HG02852 (cell line): ENCODE measurements at regions not wholly inside any gene's neighbourhood (a gene's known extent, or its start where the extent isn't known, plus 50 kb on each side); places are given as distances from the start of the nearest gene placed in this dataset.

Source experiments
- ATAC-seq: cut with Tn5 transposase; IDR thresholded peaks from one replicate; pipeline ENCODE4 v1.9.1; 2021; ENCODE audit warnings: mild to moderate bottlenecking, moderate library complexity; ENCODE audit not compliant: unreplicated experiment

GRCh38 chr6:167766986-167767714 is 59.6 kb upstream of the AFDN start:
- ATAC-seq: no peak

GRCh38 chr6:167767715-167768107 is 59.0 kb upstream of the AFDN start:
- ATAC-seq: no peak

DNA sequence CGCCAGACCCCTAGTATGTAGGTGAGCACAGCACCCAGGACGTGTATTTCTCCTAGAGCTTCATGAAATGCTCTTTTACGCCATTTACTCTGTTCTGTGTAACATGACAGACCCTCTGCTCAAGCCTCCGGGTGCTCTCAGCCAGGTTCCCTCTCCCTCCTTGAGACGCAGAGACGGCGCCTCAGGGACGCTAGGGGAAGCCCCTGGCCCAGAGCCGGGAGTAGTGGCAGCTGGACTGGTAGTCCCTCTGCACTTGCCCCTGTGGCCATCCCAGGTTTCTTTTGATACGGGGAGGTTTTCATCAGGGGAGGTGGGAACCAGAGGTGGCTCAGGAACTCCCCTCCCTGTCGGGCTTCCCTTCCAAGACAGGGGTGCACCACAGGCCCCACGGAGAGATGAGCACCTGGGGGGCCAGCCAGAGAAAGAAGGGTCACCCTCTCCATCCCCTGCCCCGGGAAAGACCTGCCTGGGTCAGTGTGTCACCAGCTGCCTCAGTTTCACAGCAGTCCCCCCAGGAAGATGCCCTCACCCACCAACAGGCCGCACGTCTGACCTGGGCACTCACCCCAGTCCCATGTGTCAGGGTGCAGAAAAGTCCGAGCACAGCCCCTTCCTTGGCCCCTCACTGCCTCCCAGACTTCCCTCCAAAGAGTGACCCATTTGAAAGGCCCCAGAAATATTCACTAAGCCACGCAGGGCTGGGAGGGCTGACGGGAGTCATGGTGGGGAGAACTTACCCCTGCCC is 58.1 kb upstream of the AFDN start:
- ATAC-seq: no peak

DNA sequence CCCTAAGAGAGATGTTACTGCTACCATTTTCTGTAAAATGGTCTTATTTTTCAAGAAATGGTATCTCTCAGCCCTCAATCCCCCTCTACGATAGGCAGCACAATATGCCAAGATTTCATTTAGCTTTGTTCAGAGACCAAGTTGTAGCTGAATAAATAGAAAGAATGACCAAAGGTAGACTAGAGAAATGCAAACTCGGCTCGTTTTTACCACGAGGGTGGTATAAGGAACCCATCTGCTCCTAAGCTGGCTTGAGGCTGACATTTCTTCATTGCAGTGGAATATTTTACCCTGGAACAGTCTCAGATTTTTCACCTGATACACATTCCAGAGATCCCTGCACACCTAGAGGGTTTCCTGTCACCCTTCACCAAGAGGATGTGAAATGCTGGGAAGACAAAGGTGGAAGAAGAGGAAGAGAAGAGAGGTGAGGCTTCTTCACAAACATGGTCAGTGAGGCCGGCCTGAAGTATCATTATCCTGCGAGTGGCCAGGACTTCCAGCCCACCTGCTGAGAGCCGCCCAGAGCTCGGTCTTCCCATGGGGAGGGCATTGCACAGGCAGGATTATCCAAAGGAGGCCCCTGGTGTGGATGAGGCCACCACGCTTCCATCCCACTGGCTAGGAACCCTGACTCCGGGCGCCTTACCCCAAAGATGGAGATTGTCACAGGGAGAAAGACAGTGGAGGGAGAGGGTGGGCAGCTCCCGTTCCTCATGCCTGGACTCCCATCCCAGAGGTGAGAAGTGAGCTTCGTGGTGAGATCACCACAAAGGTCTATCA is 57.1 kb upstream of the AFDN start:
- ATAC-seq: no peak

GRCh38 chr6:167770291-167770955 is 56.3 kb upstream of the AFDN start:
- no peak for ATAC-seq

DNA sequence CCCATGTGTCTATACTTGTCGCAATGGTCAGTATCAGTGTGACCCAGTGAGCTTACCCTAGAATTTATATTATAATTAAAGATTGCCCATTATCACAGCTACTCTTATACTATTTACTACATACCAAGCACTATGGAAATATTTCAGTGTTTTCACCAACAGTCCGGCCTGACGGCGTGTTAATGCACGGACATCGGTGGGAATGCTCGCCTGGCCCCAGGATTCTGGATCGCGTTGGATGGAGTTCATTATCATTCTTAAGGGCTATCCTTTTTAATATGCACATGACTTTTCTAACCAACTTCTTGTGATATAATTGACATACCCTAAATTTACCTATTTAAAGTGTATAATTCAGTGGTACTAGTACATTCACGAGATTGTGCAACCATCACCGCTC is 51.8 kb upstream of the AFDN start:
- ATAC-seq: no peak

GRCh38 chr6:167776906-167777627 is 49.6 kb upstream of the AFDN start:
- no peak for ATAC-seq
